ENCODE measurements at regions not wholly inside any gene's neighbourhood (a gene's known extent, or its start where the extent isn't known, plus 50 kb on each side); places are given as distances from the start of the nearest gene placed in this dataset.

GRCh38 chr13:106721599-106721998 is 153.7 kb upstream of the ARGLU1 start:
- no peak for TF ChIP-seq POLR2A (IDR thresholded peaks at IDR 0.05)
- no peak for TF ChIP-seq CTCF (IDR thresholded peaks at IDR 0.05)
